ENCODE measurements at regions not wholly inside any gene's neighbourhood (a gene's known extent, or its start where the extent isn't known, plus 50 kb on each side); places are given as distances from the start of the nearest gene placed in this dataset.

GRCh38 chrX:99494668-99495067 lies 915.4 kb downstream of the PCDH19 start:
- Mint-ChIP-seq H3K36me3 (no peaks in the 10 kb centered on the region), H3K9me3 (peaks cover 19% of the 10 kb centered on the region), H3K4me3 (no peak overlapping the region), H3K4me1 (no peaks in the 10 kb centered on the region), H3K27me3 (ENCODE audit: low read depth) (no peaks in the 10 kb centered on the region), H3K27ac (no peak overlapping the region)
- DNase-seq (ENCODE audit: low spot score in 2 of 2, unreplicated experiment in 2 of 2) = no peak
- no peak for TF ChIP-seq CTCF (IDR thresholded peaks at IDR 0.05; ENCODE audit: unreplicated experiment)

GRCh38 chrX:99480728-99481127 lies 929.3 kb downstream of the PCDH19 start:
- H3K9me3 Mint-ChIP-seq = no peaks in the 10 kb centered on the region
- H3K4me1 Mint-ChIP-seq = no peaks in the 10 kb centered on the region
- H3K27me3 Mint-ChIP-seq (ENCODE audit: low read depth) = no peaks in the 10 kb centered on the region
- no peak overlapping the region for H3K4me3 Mint-ChIP-seq
- H3K27ac Mint-ChIP-seq = no peak overlapping the region
- TF ChIP-seq CTCF (IDR thresholded peaks at IDR 0.05; ENCODE audit: unreplicated experiment) = no peak
- H3K36me3 Mint-ChIP-seq = no peaks in the 10 kb centered on the region
- no peak for DNase-seq (ENCODE audit: low spot score in 2 of 2, unreplicated experiment in 2 of 2)

- Mint-ChIP-seq H3K27ac (no peak overlapping the region), H3K27me3 (ENCODE audit: low read depth) (peaks cover 2% of the 10 kb centered on the region), H3K4me3 (no peak overlapping the region), H3K9me3 (peaks cover 11% of the 10 kb centered on the region), H3K36me3 (no peaks in the 10 kb centered on the region), H3K4me1 (no peaks in the 10 kb centered on the region)
- TF ChIP-seq CTCF (IDR thresholded peaks at IDR 0.05; ENCODE audit: unreplicated experiment) = no peak
- no peak for DNase-seq (ENCODE audit: low spot score in 2 of 2, unreplicated experiment in 2 of 2)
Measured at GRCh38 chrX:99469439-99469838, 940.6 kb downstream of the PCDH19 start.

- Mint-ChIP-seq H3K9me3 (peaks cover 7% of the 10 kb centered on the region), H3K4me3 (no peak overlapping the region)
Measured at GRCh38 chrX:99468993-99469392, 941.1 kb downstream of the PCDH19 start.

GRCh38 chrX:99461223-99461622 lies 948.9 kb downstream of the PCDH19 start:
- H3K4me3 Mint-ChIP-seq = no peak overlapping the region
- DNase-seq (ENCODE audit: low spot score in 2 of 2, unreplicated experiment in 2 of 2) = no peak
- H3K27ac Mint-ChIP-seq = no peak overlapping the region
- no peaks in the 10 kb centered on the region for H3K27me3 Mint-ChIP-seq (ENCODE audit: low read depth)
- H3K9me3 Mint-ChIP-seq = no peaks in the 10 kb centered on the region
- no peaks in the 10 kb centered on the region for H3K4me1 Mint-ChIP-seq
- no peak for TF ChIP-seq CTCF (IDR thresholded peaks at IDR 0.05; ENCODE audit: unreplicated experiment)
- no peaks in the 10 kb centered on the region for H3K36me3 Mint-ChIP-seq

More at GRCh38 chrX:99468993-99469392, 941.1 kb downstream of the PCDH19 start:
- no peak overlapping the region for H3K27ac Mint-ChIP-seq
- H3K36me3 Mint-ChIP-seq = no peaks in the 10 kb centered on the region
- no peaks in the 10 kb centered on the region for H3K4me1 Mint-ChIP-seq
- no peak for DNase-seq (ENCODE audit: low spot score in 2 of 2, unreplicated experiment in 2 of 2)
- TF ChIP-seq CTCF (IDR thresholded peaks at IDR 0.05; ENCODE audit: unreplicated experiment) = no peak
- H3K27me3 Mint-ChIP-seq (ENCODE audit: low read depth) = peaks cover 2% of the 10 kb centered on the region

GRCh38 chrX:99445336-99445735 lies 964.7 kb downstream of the PCDH19 start:
- peaks cover 3% of the 10 kb centered on the region for H3K27me3 Mint-ChIP-seq (ENCODE audit: low read depth)
- no peak overlapping the region for H3K4me3 Mint-ChIP-seq
- H3K4me1 Mint-ChIP-seq = no peaks in the 10 kb centered on the region
- H3K9me3 Mint-ChIP-seq = peaks cover 1% of the 10 kb centered on the region
- H3K27ac Mint-ChIP-seq = no peak overlapping the region
- H3K36me3 Mint-ChIP-seq = no peaks in the 10 kb centered on the region
- TF ChIP-seq CTCF (IDR thresholded peaks at IDR 0.05; ENCODE audit: unreplicated experiment) = no peak
- no peak for DNase-seq (ENCODE audit: low spot score in 2 of 2, unreplicated experiment in 2 of 2)
